ENCODE measurements at regions not wholly inside any gene's neighbourhood (a gene's known extent, or its start where the extent isn't known, plus 50 kb on each side); places are given as distances from the start of the nearest gene placed in this dataset.

DNA sequence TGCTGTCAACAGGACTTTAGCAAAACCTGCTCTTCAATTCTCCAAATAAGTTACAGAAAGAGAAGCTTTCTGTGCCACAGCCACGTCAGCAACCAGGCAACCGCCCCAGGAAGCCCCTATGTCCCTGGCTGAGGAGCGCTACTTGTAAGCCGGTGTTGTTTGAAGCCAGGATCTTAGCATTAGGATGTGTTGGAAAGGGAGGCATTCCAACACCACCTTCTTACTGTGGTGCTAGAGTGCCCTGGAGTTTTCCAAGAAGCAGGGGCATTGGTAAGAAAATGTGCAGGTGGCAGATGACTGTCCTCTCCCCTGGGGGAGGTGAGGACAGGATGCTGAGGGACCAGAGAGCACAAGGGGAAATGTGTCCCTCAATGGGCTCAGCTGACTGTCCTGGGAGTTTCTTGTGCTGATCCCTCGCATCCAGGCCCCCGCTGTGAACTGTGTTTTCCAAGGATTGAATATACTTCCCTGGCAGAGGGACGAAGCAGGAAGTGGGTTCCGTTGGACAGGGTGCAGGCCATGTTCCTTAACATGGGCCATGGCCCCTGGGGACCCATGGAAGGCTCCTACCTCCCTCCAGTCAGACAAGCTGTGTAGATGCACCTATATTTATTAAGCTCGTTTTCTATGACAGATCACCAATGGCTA, 139.6 kb upstream of the GDF10 start:
- Mint-ChIP-seq H3K36me3 (ENCODE audit: low read depth) (peaks cover 3% of the 10 kb centered on the region), H3K9me3 (ENCODE audit: low read depth) (peaks cover 18% of the 10 kb centered on the region), H3K27ac (ENCODE audit: unreplicated experiment) (no peak overlapping the region), H3K4me1 (ENCODE audit: low read depth) (peaks cover 13% of the 10 kb centered on the region), H3K27me3 (ENCODE audit: low read depth) (no peaks in the 10 kb centered on the region), H3K4me3 (ENCODE audit: unreplicated experiment) (no peak overlapping the region)
- TF ChIP-seq, protein P1, sequence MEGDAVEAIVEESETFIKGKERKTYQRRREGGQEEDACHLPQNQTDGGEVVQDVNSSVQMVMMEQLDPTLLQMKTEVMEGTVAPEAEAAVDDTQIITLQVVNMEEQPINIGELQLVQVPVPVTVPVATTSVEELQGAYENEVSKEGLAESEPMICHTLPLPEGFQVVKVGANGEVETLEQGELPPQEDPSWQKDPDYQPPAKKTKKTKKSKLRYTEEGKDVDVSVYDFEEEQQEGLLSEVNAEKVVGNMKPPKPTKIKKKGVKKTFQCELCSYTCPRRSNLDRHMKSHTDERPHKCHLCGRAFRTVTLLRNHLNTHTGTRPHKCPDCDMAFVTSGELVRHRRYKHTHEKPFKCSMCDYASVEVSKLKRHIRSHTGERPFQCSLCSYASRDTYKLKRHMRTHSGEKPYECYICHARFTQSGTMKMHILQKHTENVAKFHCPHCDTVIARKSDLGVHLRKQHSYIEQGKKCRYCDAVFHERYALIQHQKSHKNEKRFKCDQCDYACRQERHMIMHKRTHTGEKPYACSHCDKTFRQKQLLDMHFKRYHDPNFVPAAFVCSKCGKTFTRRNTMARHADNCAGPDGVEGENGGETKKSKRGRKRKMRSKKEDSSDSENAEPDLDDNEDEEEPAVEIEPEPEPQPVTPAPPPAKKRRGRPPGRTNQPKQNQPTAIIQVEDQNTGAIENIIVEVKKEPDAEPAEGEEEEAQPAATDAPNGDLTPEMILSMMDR (IDR thresholded peaks at IDR 0.05) = no peak
- DNase-seq (ENCODE audit: low spot score) = no peak

DNA sequence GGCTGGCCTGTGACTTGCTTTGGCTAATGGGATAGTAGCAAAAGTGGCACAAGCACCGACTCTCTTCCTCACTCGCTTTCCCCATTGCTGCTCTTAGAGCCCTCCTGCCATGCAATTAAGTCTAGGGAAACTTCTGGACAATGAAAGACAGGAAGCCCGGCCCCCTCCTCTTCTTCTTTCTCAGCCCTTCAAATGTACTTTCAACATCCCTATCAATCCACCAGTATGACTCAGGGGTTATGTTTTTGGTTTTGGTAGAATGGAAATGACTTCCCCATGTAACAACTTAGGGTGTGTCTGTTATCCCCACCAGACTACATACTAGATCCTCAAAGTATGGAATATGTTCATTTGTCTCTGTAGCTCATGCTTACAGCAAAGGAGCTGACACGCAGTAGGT, 139.0 kb upstream of the GDF10 start:
- peaks cover 12% of the 10 kb centered on the region for H3K9me3 Mint-ChIP-seq (ENCODE audit: low read depth)
- H3K4me1 Mint-ChIP-seq (ENCODE audit: low read depth) = peaks cover 19% of the 10 kb centered on the region
- no peaks in the 10 kb centered on the region for H3K27me3 Mint-ChIP-seq (ENCODE audit: low read depth)
- H3K27ac Mint-ChIP-seq (ENCODE audit: unreplicated experiment) = no peak overlapping the region
- no peak for DNase-seq (ENCODE audit: low spot score)
- no peaks in the 10 kb centered on the region for H3K36me3 Mint-ChIP-seq (ENCODE audit: low read depth)
- no peak overlapping the region for H3K4me3 Mint-ChIP-seq (ENCODE audit: unreplicated experiment)
- TF ChIP-seq, protein P1 (IDR thresholded peaks at IDR 0.05) = no peak

DNA sequence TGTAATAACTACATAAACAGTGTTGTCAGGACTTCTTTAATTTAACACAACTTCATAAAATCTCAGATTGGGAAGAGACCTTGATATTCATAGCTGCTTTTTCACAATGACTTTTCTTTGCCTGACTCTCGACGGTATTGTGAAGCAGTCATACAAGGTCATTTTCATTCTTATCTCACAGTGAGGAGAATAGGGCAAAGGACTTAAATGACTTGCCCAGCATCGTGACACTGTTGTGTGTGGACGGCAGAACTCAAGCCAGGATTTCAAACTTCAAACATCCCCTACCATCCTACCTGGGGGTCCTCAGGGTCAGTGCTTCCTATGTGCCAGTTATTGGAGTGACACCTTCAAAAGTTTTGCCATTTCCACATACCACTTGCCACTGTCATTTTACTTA, 138.5 kb upstream of the GDF10 start:
- no peak overlapping the region for H3K27ac Mint-ChIP-seq (ENCODE audit: unreplicated experiment)
- peaks cover 8% of the 10 kb centered on the region for H3K9me3 Mint-ChIP-seq (ENCODE audit: low read depth)
- no peak for DNase-seq (ENCODE audit: low spot score)
- no peaks in the 10 kb centered on the region for H3K36me3 Mint-ChIP-seq (ENCODE audit: low read depth)
- no peaks in the 10 kb centered on the region for H3K27me3 Mint-ChIP-seq (ENCODE audit: low read depth)
- H3K4me3 Mint-ChIP-seq (ENCODE audit: unreplicated experiment) = no peak overlapping the region
- peaks cover 24% of the 10 kb centered on the region for H3K4me1 Mint-ChIP-seq (ENCODE audit: low read depth)
- TF ChIP-seq, protein P1 (IDR thresholded peaks at IDR 0.05) = no peak

DNA sequence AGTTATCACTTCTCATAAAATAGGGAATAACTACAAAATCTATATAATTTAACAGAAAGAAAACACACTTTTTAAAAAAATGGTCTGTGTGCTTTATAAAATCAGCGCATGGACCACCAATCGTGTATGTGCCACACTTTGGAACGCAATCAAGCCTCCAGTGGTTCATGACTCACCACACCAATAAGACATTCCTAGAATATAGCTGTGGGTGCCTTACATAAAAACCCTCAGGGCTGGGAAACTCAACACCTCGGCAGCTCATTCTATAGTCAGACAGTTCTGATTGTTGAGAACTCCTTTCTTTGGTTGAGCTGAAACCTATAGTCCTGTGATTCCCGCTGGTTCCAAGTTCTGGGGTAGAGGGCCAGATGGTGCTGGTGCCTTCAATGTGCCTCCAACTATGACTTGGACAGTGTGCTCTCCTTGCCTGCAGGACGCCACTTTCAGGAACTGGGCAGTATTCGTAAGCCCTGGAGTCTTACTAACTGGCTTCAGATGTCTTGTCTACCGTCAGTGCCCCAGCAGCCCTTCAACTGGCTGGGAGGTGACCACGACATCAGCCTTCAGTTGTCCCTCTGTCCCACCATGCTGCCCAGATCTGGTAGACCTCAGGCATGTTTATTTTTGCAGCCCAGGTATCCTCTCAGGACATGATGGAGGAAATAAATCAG, 135.7 kb upstream of the GDF10 start:
- DNase-seq (ENCODE audit: low spot score) = no peak
- Mint-ChIP-seq H3K9me3 (ENCODE audit: low read depth) (peaks cover 2% of the 10 kb centered on the region), H3K27me3 (ENCODE audit: low read depth) (no peaks in the 10 kb centered on the region), H3K27ac (ENCODE audit: unreplicated experiment) (peak overlapping the region; percentile 76), H3K4me1 (ENCODE audit: low read depth) (peaks cover 36% of the 10 kb centered on the region), H3K4me3 (ENCODE audit: unreplicated experiment) (no peak overlapping the region), H3K36me3 (ENCODE audit: low read depth) (no peaks in the 10 kb centered on the region)
- TF ChIP-seq, protein P1 (IDR thresholded peaks at IDR 0.05) = no peak

DNA sequence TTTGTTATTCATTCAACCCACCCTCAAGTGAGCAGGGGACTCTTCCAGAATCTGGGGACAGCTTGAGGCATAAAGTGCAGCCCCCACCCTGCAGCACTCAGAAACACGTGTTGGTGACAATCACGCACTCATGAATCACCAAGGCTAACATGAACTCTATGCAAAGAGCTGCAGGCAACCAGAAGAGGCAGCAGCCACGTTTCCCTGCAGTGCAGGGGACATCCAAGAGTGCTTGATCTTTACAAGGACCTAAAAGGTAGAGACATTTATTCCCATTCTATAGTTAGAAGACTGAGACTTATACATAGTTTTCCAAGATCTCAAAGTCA, 135.2 kb upstream of the GDF10 start:
- H3K36me3 Mint-ChIP-seq (ENCODE audit: low read depth) = no peaks in the 10 kb centered on the region
- H3K4me3 Mint-ChIP-seq (ENCODE audit: unreplicated experiment) = no peak overlapping the region
- H3K27ac Mint-ChIP-seq (ENCODE audit: unreplicated experiment) = peak overlapping the region; percentile 76
- H3K4me1 Mint-ChIP-seq (ENCODE audit: low read depth) = peaks cover 36% of the 10 kb centered on the region
- H3K9me3 Mint-ChIP-seq (ENCODE audit: low read depth) = peaks cover 3% of the 10 kb centered on the region
- TF ChIP-seq, protein P1 (IDR thresholded peaks at IDR 0.05) = no peak
- DNase-seq (ENCODE audit: low spot score) = no peak
- H3K27me3 Mint-ChIP-seq (ENCODE audit: low read depth) = no peaks in the 10 kb centered on the region
